H9 (cell line): ENCODE measurements at regions not wholly inside any gene's neighbourhood (a gene's known extent, or its start where the extent isn't known, plus 50 kb on each side); places are given as distances from the start of the nearest gene placed in this dataset.

Source experiments
- DNase-seq: peaks from one replicate; pipeline ENCODE4 v3.0.0-alpha.2; 2017
- H2AFZ ChIP-seq: one replicate; pipeline ENCODE4 v1.6.1; 2013; ENCODE audit warnings: mild to moderate bottlenecking, low read length, control low read depth, moderate library complexity
- H2AK5ac ChIP-seq: 2 replicates; pipeline ENCODE4 v1.6.1; 2013; ENCODE audit warnings: low read length, control low read depth, mixed read lengths; ENCODE audit not compliant: insufficient read length
- H2BK120ac ChIP-seq: one replicate; pipeline ENCODE4 v1.6.1; 2013; ENCODE audit warnings: low read depth, mild to moderate bottlenecking, low read length, control low read depth, inconsistent platforms; ENCODE audit not compliant: poor library complexity, severe bottlenecking
- H2BK12ac ChIP-seq: 2 replicates; pipeline ENCODE4 v1.6.1; 2013; ENCODE audit warnings: low read length, control low read depth, mixed read lengths, low read depth; ENCODE audit not compliant: insufficient read length
- H2BK15ac ChIP-seq: 2 replicates; pipeline ENCODE4 v1.6.1; 2013; ENCODE audit warnings: low read depth, low read length, control low read depth
- H2BK20ac ChIP-seq: one replicate; pipeline ENCODE4 v1.6.1; 2013; ENCODE audit warnings: low read depth, mild to moderate bottlenecking, low read length, control low read depth, inconsistent platforms; ENCODE audit not compliant: poor library complexity, severe bottlenecking
- H2BK5ac ChIP-seq: 2 replicates; pipeline ENCODE4 v1.6.1; 2013; ENCODE audit warnings: low read length, control low read depth, mixed read lengths; ENCODE audit not compliant: insufficient read length
- H3K14ac ChIP-seq: 2 replicates; pipeline ENCODE4 v1.6.1; 2013; ENCODE audit warnings: low read length, control low read depth; ENCODE audit not compliant: insufficient read depth
- H3K18ac ChIP-seq: 2 replicates; pipeline ENCODE4 v1.6.1; 2013; ENCODE audit warnings: low read depth, mild to moderate bottlenecking, mixed read lengths, low read length, control low read depth; ENCODE audit not compliant: insufficient read length
- H3K23ac ChIP-seq: 2 replicates; pipeline ENCODE4 v1.6.1; 2013; ENCODE audit warnings: low read length, control low read depth, mixed read lengths, low read depth; ENCODE audit not compliant: insufficient read length
- H3K23me2 ChIP-seq: 2 replicates; pipeline ENCODE4 v1.6.1; 2013; ENCODE audit warnings: low read depth, mild to moderate bottlenecking, mixed read lengths, low read length, control low read depth; ENCODE audit not compliant: insufficient read length, poor library complexity, severe bottlenecking
- H3K27ac ChIP-seq: 2 replicates; pipeline ENCODE4 v1.5.1; 2013; ENCODE audit warnings: low read length, control low read depth, mixed read lengths, low read depth; ENCODE audit not compliant: insufficient read length
- H3K27me3 ChIP-seq: 2 replicates; pipeline ENCODE4 v1.6.1; 2013; ENCODE audit warnings: low read length, control low read depth, inconsistent platforms; ENCODE audit not compliant: insufficient read depth
- H3K4ac ChIP-seq: 2 replicates; pipeline ENCODE4 v1.6.1; 2013; ENCODE audit warnings: low read depth, mild to moderate bottlenecking, control low read depth, inconsistent platforms, low read length, moderate library complexity
- H3K4me1 ChIP-seq: 2 replicates; pipeline ENCODE4 v1.6.1; 2013; ENCODE audit warnings: low read length, control low read depth, inconsistent platforms; ENCODE audit not compliant: insufficient read depth
- H3K4me2 ChIP-seq: 2 replicates; pipeline ENCODE4 v1.6.1; 2013; ENCODE audit warnings: low read length, control low read depth, mixed read lengths; ENCODE audit not compliant: insufficient read length, insufficient read depth
- H3K56ac ChIP-seq: 2 replicates; pipeline ENCODE4 v1.6.1; 2013; ENCODE audit warnings: low read depth, mild to moderate bottlenecking, mixed read lengths, low read length, control low read depth; ENCODE audit not compliant: insufficient read length
- H3K79me1 ChIP-seq: 2 replicates; pipeline ENCODE4 v1.6.1; 2013; ENCODE audit warnings: low read depth, mild to moderate bottlenecking, moderate library complexity, low read length, control low read depth, inconsistent platforms; ENCODE audit not compliant: insufficient read depth, poor library complexity, severe bottlenecking
- H3K79me2 ChIP-seq: 2 replicates; pipeline ENCODE4 v1.6.1; 2013; ENCODE audit warnings: low read length, control low read depth, inconsistent platforms; ENCODE audit not compliant: insufficient read depth
- H3K9ac ChIP-seq: 2 replicates; pipeline ENCODE4 v1.6.1; 2013; ENCODE audit warnings: low read length, control low read depth, mixed read lengths; ENCODE audit not compliant: insufficient read length; ENCODE audit errors: extremely low read depth
- H3K9me3 ChIP-seq: one replicate; pipeline ENCODE4 v1.6.1; 2013; ENCODE audit warnings: low read depth, low read length, inconsistent platforms; ENCODE audit not compliant: control insufficient read depth
- H3T11ph ChIP-seq: one replicate; pipeline ENCODE4 v1.6.1; 2013; ENCODE audit warnings: mild to moderate bottlenecking, low read length, control low read depth, inconsistent platforms
- H4K20me1 ChIP-seq: one replicate; pipeline ENCODE4 v1.6.1; 2013; ENCODE audit not compliant: control insufficient read depth, insufficient read length, insufficient read depth
- H4K5ac ChIP-seq: 2 replicates; pipeline ENCODE4 v1.6.1; 2013; ENCODE audit warnings: low read depth, mild to moderate bottlenecking, mixed read lengths, low read length, control low read depth; ENCODE audit not compliant: insufficient read length
- H4K8ac ChIP-seq: replicated peaks from 2 replicates; pipeline ENCODE4 v1.6.1; 2013; ENCODE audit warnings: low read length, control low read depth, mixed read lengths, low read depth; ENCODE audit not compliant: insufficient read length
- H4K91ac ChIP-seq: 2 replicates; pipeline ENCODE4 v1.6.1; 2013; ENCODE audit warnings: low read depth, mild to moderate bottlenecking, moderate library complexity, mixed read lengths, low read length, control low read depth; ENCODE audit not compliant: insufficient read length
- H3K27ac Mint-ChIP-seq, 3 experiments: 2 replicates in 2 of 3; 3 replicates in 1 of 3; pipeline ENCODE4 v1.8.0; 2020 to 2021; ENCODE audit warnings: mixed read lengths in 3 of 3, mild to moderate bottlenecking in 1 of 3, moderate library complexity in 1 of 3
- H3K27me3 Mint-ChIP-seq: 2 replicates; pipeline ENCODE4 v1.8.0; 2021; ENCODE audit warnings: low read depth, mild to moderate bottlenecking, moderate library complexity, mixed read lengths
- H3K36me3 Mint-ChIP-seq, 3 experiments: 2 replicates in 2 of 3; 3 replicates in 1 of 3; pipeline ENCODE4 v1.8.0; 2020 to 2021; ENCODE audit warnings: low read depth in 3 of 3, mixed read lengths in 3 of 3; ENCODE audit not compliant: insufficient read depth in 1 of 3
- H3K4me1 Mint-ChIP-seq, 2 experiments: 2 replicates each; pipeline ENCODE4 v1.8.0; 2020; ENCODE audit warnings: mixed read lengths in 2 of 2
- H3K4me3 Mint-ChIP-seq, 2 experiments: 2 replicates in 1 of 2; 3 replicates in 1 of 2; pipeline ENCODE4 v1.8.0; 2020 to 2021; ENCODE audit warnings: mild to moderate bottlenecking in 2 of 2, mixed read lengths in 2 of 2, moderate library complexity in 1 of 2
- H3K9me3 Mint-ChIP-seq, 2 experiments: 2 replicates in 1 of 2; 3 replicates in 1 of 2; pipeline ENCODE4 v1.8.0; 2020; ENCODE audit warnings: mild to moderate bottlenecking in 2 of 2, mixed read lengths in 2 of 2, moderate library complexity in 1 of 2
- WGBS: extraction: QIAGEN DNeasy Blood & Tissue Kit; methylation state at CpG from one replicate; pipeline ENCODE4 v1.1.7; 2013; ENCODE audit warnings: missing lambda C conversion rate, low lambda C conversion rate, mixed read lengths; ENCODE audit not compliant: insufficient read length; ENCODE audit errors: extremely low coverage; 5-methylcytosine and 5-hydroxymethylcytosine counted together
- TF ChIP-seq, protein P1 (sequence below): fragments of 200-600 bp; sonication (generic); conservative IDR thresholded peaks from 3 replicates; pipeline ENCODE4 v1.8.0; 2021; ENCODE audit warnings: antibody characterized with exemption, mild to moderate bottlenecking

- Mint-ChIP-seq H3K9me3 (no peaks in the 10 kb centered on the region), H3K4me3 (no peak overlapping the region), H3K36me3 (no peaks in the 10 kb centered on the region; a peak in 1 of 7 replicates), H3K27ac (no peak overlapping the region), H3K27me3 (no peaks in the 10 kb centered on the region), H3K4me1 (peaks cover 4% of the 10 kb centered on the region in 2 experiments; a peak in 3 of 4 replicates)
- H3K18ac ChIP-seq: no peak overlapping the region
- no peaks in the 10 kb centered on the region for H4K20me1 ChIP-seq
- no peak overlapping the region for H3K27ac ChIP-seq
- WGBS: no CpG with 5 or more reads among the region's 2 CpGs
- H2BK5ac ChIP-seq: no peak overlapping the region
- no peak overlapping the region for H3T11ph ChIP-seq
- no peak overlapping the region for H3K23ac ChIP-seq
- H2BK20ac ChIP-seq: no peak overlapping the region
- TF ChIP-seq, protein P1, sequence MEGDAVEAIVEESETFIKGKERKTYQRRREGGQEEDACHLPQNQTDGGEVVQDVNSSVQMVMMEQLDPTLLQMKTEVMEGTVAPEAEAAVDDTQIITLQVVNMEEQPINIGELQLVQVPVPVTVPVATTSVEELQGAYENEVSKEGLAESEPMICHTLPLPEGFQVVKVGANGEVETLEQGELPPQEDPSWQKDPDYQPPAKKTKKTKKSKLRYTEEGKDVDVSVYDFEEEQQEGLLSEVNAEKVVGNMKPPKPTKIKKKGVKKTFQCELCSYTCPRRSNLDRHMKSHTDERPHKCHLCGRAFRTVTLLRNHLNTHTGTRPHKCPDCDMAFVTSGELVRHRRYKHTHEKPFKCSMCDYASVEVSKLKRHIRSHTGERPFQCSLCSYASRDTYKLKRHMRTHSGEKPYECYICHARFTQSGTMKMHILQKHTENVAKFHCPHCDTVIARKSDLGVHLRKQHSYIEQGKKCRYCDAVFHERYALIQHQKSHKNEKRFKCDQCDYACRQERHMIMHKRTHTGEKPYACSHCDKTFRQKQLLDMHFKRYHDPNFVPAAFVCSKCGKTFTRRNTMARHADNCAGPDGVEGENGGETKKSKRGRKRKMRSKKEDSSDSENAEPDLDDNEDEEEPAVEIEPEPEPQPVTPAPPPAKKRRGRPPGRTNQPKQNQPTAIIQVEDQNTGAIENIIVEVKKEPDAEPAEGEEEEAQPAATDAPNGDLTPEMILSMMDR: no peak
- H3K4me2 ChIP-seq: no peak overlapping the region
- DNase-seq: no peak
- no peaks in the 10 kb centered on the region for H3K79me1 ChIP-seq
- H2BK15ac ChIP-seq: no peak overlapping the region
- H2BK120ac ChIP-seq: no peak overlapping the region
- H3K9me3 ChIP-seq: no peaks in the 10 kb centered on the region
- H3K56ac ChIP-seq: no peak overlapping the region
- H3K27me3 ChIP-seq: no peaks in the 10 kb centered on the region
- no peak overlapping the region for H2AK5ac ChIP-seq
- no peak overlapping the region for H3K4ac ChIP-seq
- H2BK12ac ChIP-seq: no peak overlapping the region
- no peak overlapping the region for H4K5ac ChIP-seq
- H3K79me2 ChIP-seq: no peaks in the 10 kb centered on the region; the same call in 1 of the 2 replicates
- H4K91ac ChIP-seq: no peak overlapping the region
- H4K8ac ChIP-seq: no peak overlapping the region
- no peaks in the 10 kb centered on the region for H3K23me2 ChIP-seq
- H3K9ac ChIP-seq: no peak overlapping the region
- no peak overlapping the region for H3K14ac ChIP-seq
- H3K4me1 ChIP-seq: no peaks in the 10 kb centered on the region
- H2AFZ ChIP-seq: no peak overlapping the region
Measured at GRCh38 chr12:65608319-65608916, 215.9 kb upstream of the HMGA2 start.
